ENCODE measurements at regions not wholly inside any gene's neighbourhood (a gene's known extent, or its start where the extent isn't known, plus 50 kb on each side); places are given as distances from the start of the nearest gene placed in this dataset.
"Not testable (repeated sequence)": the region's sequence is repeated elsewhere in the genome, so short reads cannot be mapped to it uniquely, and the experiment has no call there.

GRCh38 chr12:131363393-131363792 lies 347.5 kb upstream of the SFSWAP start:
- no peak for DNase-seq

GRCh38 chr12:131363841-131364495 lies 346.9 kb upstream of the SFSWAP start:
- no peak for DNase-seq

- no peak for DNase-seq
These were observed 345.7 kb upstream of the SFSWAP start for GRCh38 chr12:131364903-131365820.

- DNase-seq: no peak
These were observed 345.0 kb upstream of the SFSWAP start for GRCh38 chr12:131365821-131366260.

GRCh38 chr12:131366261-131366871 lies 344.5 kb upstream of the SFSWAP start:
- no peak for DNase-seq

- DNase-seq: not testable (repeated sequence)
These were observed 343.6 kb upstream of the SFSWAP start for GRCh38 chr12:131367067-131367982.

- no peak for DNase-seq
These were observed 342.8 kb upstream of the SFSWAP start for GRCh38 chr12:131367983-131368667.

- no peak for DNase-seq
These were observed 342.2 kb upstream of the SFSWAP start for GRCh38 chr12:131368668-131369071.

GRCh38 chr12:131369094-131369845 lies 341.6 kb upstream of the SFSWAP start:
- no peak for DNase-seq

GRCh38 chr12:131370321-131370720 lies 340.6 kb upstream of the SFSWAP start:
- no peak for DNase-seq

GRCh38 chr12:131370791-131371347 lies 340.0 kb upstream of the SFSWAP start:
- DNase-seq: no peak

- no peak for DNase-seq
These were observed 339.3 kb upstream of the SFSWAP start for GRCh38 chr12:131371401-131372170.

- no peak for DNase-seq
These were observed 338.8 kb upstream of the SFSWAP start for GRCh38 chr12:131372171-131372475.

- no peak for DNase-seq
These were observed 338.1 kb upstream of the SFSWAP start for GRCh38 chr12:131372706-131373195.

- DNase-seq: no peak
These were observed 335.5 kb upstream of the SFSWAP start for GRCh38 chr12:131375261-131375971.

- no peak for DNase-seq
These were observed 334.9 kb upstream of the SFSWAP start for GRCh38 chr12:131375972-131376345.

GRCh38 chr12:131378176-131378842 lies 332.6 kb upstream of the SFSWAP start:
- no peak for DNase-seq

GRCh38 chr12:131378861-131379665 lies 331.8 kb upstream of the SFSWAP start:
- no peak for DNase-seq

Measured in hindlimb muscle (tissue), 1 donor.